GM12878 (cell line): ENCODE measurements at regions not wholly inside any gene's neighbourhood (a gene's known extent, or its start where the extent isn't known, plus 50 kb on each side); places are given as distances from the start of the nearest gene placed in this dataset.

Source experiments
- ATAC-seq: fragments of 200-7000 bp; cut with Tn5 transposase; 3 replicates; pipeline ENCODE4 v1.9.1; 2020; ENCODE audit warnings: mild to moderate bottlenecking, moderate library complexity
- BruUV-seq: library from RNA; stranded (reverse); fragments of 400-500 nt; replicated peaks from 2 replicates; lab custom pipeline; 2021; lab: Mats Ljungman, UMichigan
- CTCF ChIA-PET: fragments of 300-600 bp; sonication (Branson Sonifier 250); formaldehyde crosslinking; extraction: SDS; loops from one replicate; lab custom pipeline; 2021; ENCODE audit warnings: inconsistent platforms; lab: Yijun Ruan, JAX
- POLR2A ChIA-PET: fragments of 350-600 bp; formaldehyde crosslinking; extraction: SDS; loops from one replicate; lab custom pipeline; 2021; ENCODE audit warnings: inconsistent platforms; lab: Charles Lee
- RAD21 ChIA-PET: fragments of 300-600 bp; sonication (Branson Sonifier 250); formaldehyde crosslinking; loops from one replicate; lab custom pipeline; 2023; ENCODE audit warnings: antibody characterized with exemption; ENCODE audit not compliant: unreplicated experiment; lab: Charles Lee
- SMC1A ChIA-PET: fragments of 300-600 bp; sonication (Branson Sonifier 250); formaldehyde crosslinking; loops from one replicate; lab custom pipeline; 2023; ENCODE audit not compliant: unreplicated experiment, uncharacterized antibody; lab: Charles Lee
- DNase-seq: peaks from one replicate; pipeline ENCODE4 v3.0.0-alpha.2; 2011; ENCODE audit warnings: low read depth, low spot score
- FAIRE-seq: peaks from 3 replicates; lab custom pipeline; 2011; peaks lifted over from hg19 to GRCh38; lab: Jason Lieb, UNC
- H2AFZ ChIP-seq: 2 replicates; pipeline ENCODE4 v1.6.0; 2011; ENCODE audit warnings: low read depth, low read length, control low read depth; ENCODE audit not compliant: control insufficient read depth
- H3K27ac ChIP-seq: 2 replicates; pipeline ENCODE4 v1.5.1; 2011; ENCODE audit warnings: control low read depth; ENCODE audit not compliant: control insufficient read depth, insufficient read depth
- H3K27me3 ChIP-seq, 2 experiments: replicated peaks in 1 of 2; 2 replicates each; pipeline versions ENCODE4 v1.6.0 to v1.6.1; 2011; ENCODE audit warnings: low read length in 1 of 2; ENCODE audit not compliant: control insufficient read depth in 2 of 2, insufficient read depth in 2 of 2
- H3K36me3 ChIP-seq, 2 experiments: 2 replicates each; pipeline ENCODE4 v1.5.1; 2011; ENCODE audit warnings: low read length in 1 of 2; ENCODE audit not compliant: control insufficient read depth in 2 of 2, insufficient read depth in 2 of 2
- H3K4me1 ChIP-seq: 2 replicates; pipeline ENCODE4 v1.6.1; 2011; ENCODE audit warnings: mild to moderate bottlenecking, low read length, moderate library complexity, mixed read lengths; ENCODE audit not compliant: control insufficient read depth, insufficient read depth
- H3K4me2 ChIP-seq: 2 replicates; pipeline ENCODE4 v1.6.0; 2011; ENCODE audit warnings: control low read depth; ENCODE audit not compliant: control insufficient read depth, insufficient read depth
- H3K4me3 ChIP-seq: fragments of 200-600 bp; sonication (generic); 2 replicates; pipeline ENCODE4 v1.5.1; 2016
- H3K79me2 ChIP-seq: 2 replicates; pipeline ENCODE4 v1.6.0; 2011; ENCODE audit warnings: low read length; ENCODE audit not compliant: control insufficient read depth, insufficient read depth
- H3K9ac ChIP-seq: 2 replicates; pipeline ENCODE4 v1.8.0; 2011; ENCODE audit warnings: low read length, control low read depth, mixed read lengths; ENCODE audit not compliant: control insufficient read depth, insufficient read depth
- H3K9me3 ChIP-seq: replicated peaks from 3 replicates; pipeline ENCODE4 v1.5.1; 2011; ENCODE audit warnings: mild to moderate bottlenecking, low read length; ENCODE audit not compliant: control insufficient read depth, insufficient read depth
- H4K20me1 ChIP-seq: 2 replicates; pipeline ENCODE4 v1.6.0; 2011; ENCODE audit not compliant: control insufficient read depth, insufficient read depth
- BMI1 ChIP-seq: fragments of 450-650 bp; IDR thresholded peaks from 2 replicates; pipeline ENCODE4 v1.6.1; 2016; ENCODE audit warnings: mild to moderate bottlenecking, moderate library complexity, borderline replicate concordance
- CBX3 ChIP-seq: fragments of 200-600 bp; sonication (generic); IDR thresholded peaks from 2 replicates; pipeline ENCODE4 v1.6.1; 2016; ENCODE audit warnings: low read depth, borderline replicate concordance
- CEBPB ChIP-seq, 2 experiments: fragments of 150-350 bp in 1 of 2; IDR thresholded peaks; 2 replicates each; pipeline ENCODE4 v1.6.1; 2012 to 2014; ENCODE audit warnings: low read depth in 2 of 2, low read length in 2 of 2, borderline replicate concordance in 1 of 2, inconsistent platforms in 1 of 2
- E2F8 ChIP-seq: fragments of 450-650 bp; IDR thresholded peaks from 2 replicates; pipeline ENCODE4 v1.6.1; 2018; ENCODE audit warnings: mild to moderate bottlenecking, low read depth, moderate library complexity; ENCODE audit not compliant: partially characterized antibody
- EED ChIP-seq: sonication (generic); IDR thresholded peaks from 2 replicates; pipeline ENCODE4 v1.6.1; 2016; ENCODE audit warnings: antibody characterized with exemption, low read depth
- FOXK2 ChIP-seq: fragments of 450-650 bp; IDR thresholded peaks from 2 replicates; pipeline ENCODE4 v1.6.1; 2017; ENCODE audit warnings: mild to moderate bottlenecking, moderate library complexity
- GABPA ChIP-seq: IDR thresholded peaks from 2 replicates; pipeline ENCODE4 v1.6.1; 2014; ENCODE audit warnings: antibody characterized with exemption, low read depth, mild to moderate bottlenecking, inconsistent platforms
- HDAC6 ChIP-seq: fragments of 200-600 bp; sonication (generic); IDR thresholded peaks from one replicate; pipeline ENCODE4 v1.8.0; 2017; ENCODE audit warnings: antibody characterized with exemption; ENCODE audit not compliant: unreplicated experiment
- IRF4 ChIP-seq: IDR thresholded peaks from 2 replicates; pipeline ENCODE4 v1.6.1; 2011; ENCODE audit warnings: low read depth, low read length
- KDM1A ChIP-seq: fragments of 200-600 bp; sonication (generic); IDR thresholded peaks from 2 replicates; pipeline ENCODE4 v1.6.1; 2016; ENCODE audit warnings: borderline replicate concordance
- KLF5 ChIP-seq: fragments of 450-650 bp; IDR thresholded peaks from 2 replicates; pipeline ENCODE4 v1.6.1; 2014; ENCODE audit warnings: mild to moderate bottlenecking; ENCODE audit not compliant: partially characterized antibody
- LARP7 ChIP-seq: fragments of 450-650 bp; IDR thresholded peaks from 2 replicates; pipeline ENCODE4 v1.6.1; 2017; ENCODE audit warnings: mild to moderate bottlenecking
- MEF2B ChIP-seq: fragments of 450-650 bp; IDR thresholded peaks from 2 replicates; pipeline ENCODE4 v1.6.1; 2018; ENCODE audit warnings: mild to moderate bottlenecking, moderate library complexity; ENCODE audit not compliant: partially characterized antibody, poor library complexity, severe bottlenecking
- MYB ChIP-seq: fragments of 150-350 bp; IDR thresholded peaks from 2 replicates; pipeline ENCODE4 v1.6.1; 2014; ENCODE audit warnings: mild to moderate bottlenecking, low read depth, low read length, borderline replicate concordance
- NBN ChIP-seq: fragments of 450-650 bp; IDR thresholded peaks from 2 replicates; pipeline ENCODE4 v1.6.1; 2016
- NFYB ChIP-seq: IDR thresholded peaks from 2 replicates; pipeline ENCODE4 v1.6.1; 2011; ENCODE audit warnings: low read depth, mild to moderate bottlenecking, low read length, improper control_type of control experiment, moderate library complexity; ENCODE audit not compliant: insufficient read depth
- RB1 ChIP-seq: fragments of 450-650 bp; formaldehyde crosslinking; IDR thresholded peaks from 2 replicates; pipeline ENCODE4 v1.6.1; 2017; ENCODE audit warnings: mild to moderate bottlenecking, borderline replicate concordance
- TBL1XR1 ChIP-seq: IDR thresholded peaks from 2 replicates; pipeline ENCODE4 v1.6.1; 2012; ENCODE audit warnings: low read depth, low read length, improper control_type of control experiment
- TCF3 ChIP-seq: IDR thresholded peaks from 2 replicates; pipeline ENCODE4 v1.6.1; 2012; ENCODE audit warnings: low read depth, mild to moderate bottlenecking, low read length, borderline replicate concordance; ENCODE audit not compliant: insufficient read depth
- YBX1 ChIP-seq: fragments of 450-650 bp; IDR thresholded peaks from 2 replicates; pipeline ENCODE4 v1.6.1; 2016; ENCODE audit warnings: antibody characterized with exemption
- ZNF384 ChIP-seq: IDR thresholded peaks from 2 replicates; pipeline ENCODE4 v1.6.1; 2012; ENCODE audit warnings: low read depth, mild to moderate bottlenecking, low read length, improper control_type of control experiment, borderline replicate concordance
- ZSCAN29 ChIP-seq: fragments of 450-650 bp; IDR thresholded peaks from 2 replicates; pipeline ENCODE4 v1.6.1; 2017; ENCODE audit warnings: mild to moderate bottlenecking, moderate library complexity
- WGBS: methylation state at CpG from one replicate; pipeline ENCODE4 v1.1.6; 2016; ENCODE audit warnings: low lambda C conversion rate; ENCODE audit not compliant: insufficient replicate concordance, insufficient coverage; ENCODE audit errors: missing lambda C conversion rate; 5-methylcytosine and 5-hydroxymethylcytosine counted together
- in situ Hi-C: fragments of 300-500 bp; cut with MboI; formaldehyde crosslinking; loops from 9 replicates; pipeline ENCODE4 v1.14.3; 2018; ENCODE audit warnings: mixed read lengths
- intact Hi-C: fragments of 100-400 bp; cut with micrococcal nuclease; formaldehyde crosslinking; loops from one replicate; pipeline ENCODE4 v1.14.2; 2022; ENCODE audit not compliant: unreplicated experiment
- TF ChIP-seq, protein P1 (sequence below): IDR thresholded peaks from 2 replicates; pipeline ENCODE4 v1.6.1; 2012; ENCODE audit warnings: low read depth, low read length, improper control_type of control experiment

GRCh38 chr3:81998907-81999306 is 237.5 kb upstream of the GBE1 start (continued):
- TF ChIP-seq GABPA (no peak), BMI1 (no peak), HDAC6 (no peak), LARP7 (no peak), KDM1A (no peak), RB1 (no peak), KLF5 (no peak)
- TF ChIP-seq, protein P1, sequence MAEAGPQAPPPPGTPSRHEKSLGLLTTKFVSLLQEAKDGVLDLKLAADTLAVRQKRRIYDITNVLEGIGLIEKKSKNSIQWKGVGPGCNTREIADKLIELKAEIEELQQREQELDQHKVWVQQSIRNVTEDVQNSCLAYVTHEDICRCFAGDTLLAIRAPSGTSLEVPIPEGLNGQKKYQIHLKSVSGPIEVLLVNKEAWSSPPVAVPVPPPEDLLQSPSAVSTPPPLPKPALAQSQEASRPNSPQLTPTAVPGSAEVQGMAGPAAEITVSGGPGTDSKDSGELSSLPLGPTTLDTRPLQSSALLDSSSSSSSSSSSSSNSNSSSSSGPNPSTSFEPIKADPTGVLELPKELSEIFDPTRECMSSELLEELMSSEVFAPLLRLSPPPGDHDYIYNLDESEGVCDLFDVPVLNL = no peak
- TF ChIP-seq, all 136 proteins: peak for 0

GRCh38 chr3:81998139-81998755 is 236.8 kb upstream of the GBE1 start:
- RAD21 ChIA-PET = no interaction called here
- CTCF ChIA-PET = interaction anchor here (2.1 kb wide), 1 partner anchor 25 kb away, joined by 5 read pairs; no protein-coding TSS in a partner anchor
- H4K20me1 ChIP-seq = no peaks in the 10 kb centered on the region
- no peaks in the 10 kb centered on the region for H3K36me3 ChIP-seq
- H3K79me2 ChIP-seq = no peaks in the 10 kb centered on the region
- no peak for FAIRE-seq
- in situ Hi-C loops = no loop called here
- WGBS = 0% methylated on average over 2 of the region's 2 CpGs
- no peak overlapping the region for H3K4me3 ChIP-seq
- H3K9ac ChIP-seq = no peak overlapping the region
- SMC1A ChIA-PET = no interaction called here
- H2AFZ ChIP-seq = no peak overlapping the region
- H3K4me2 ChIP-seq = no peak overlapping the region
- H3K4me1 ChIP-seq = no peaks in the 10 kb centered on the region
- intact Hi-C loops = no loop called here
- POLR2A ChIA-PET = no interaction called here
- H3K27ac ChIP-seq = no peak overlapping the region
- BruUV-seq = no TSS peak
- no peak for DNase-seq
- no peak for ATAC-seq
- H3K27me3 ChIP-seq = no peaks in the 10 kb centered on the region
- H3K9me3 ChIP-seq = no peaks in the 10 kb centered on the region
- TF ChIP-seq E2F8 = no peak
- no peak for TF ChIP-seq MEF2B
- TF ChIP-seq CBX3 = no peak
- no peak for TF ChIP-seq TBL1XR1
- TF ChIP-seq YBX1 = no peak
- no peak for TF ChIP-seq CEBPB (IDR thresholded peaks at IDR 0.05; ENCODE audit: borderline replicate concordance in 1 of 2, low read depth in 2 of 2, low read length in 2 of 2)
- no peak for TF ChIP-seq TCF3
- no peak for TF ChIP-seq NFYB
- no peak for TF ChIP-seq MYB
- no peak for TF ChIP-seq ZSCAN29
- no peak for TF ChIP-seq FOXK2
- TF ChIP-seq NBN = no peak
- no peak for TF ChIP-seq EED
- TF ChIP-seq HDAC6 = no peak
- no peak for TF ChIP-seq IRF4
- TF ChIP-seq ZNF384 = no peak
